GM21390 (cell line): ENCODE measurements at regions not wholly inside any gene's neighbourhood (a gene's known extent, or its start where the extent isn't known, plus 50 kb on each side); places are given as distances from the start of the nearest gene placed in this dataset.
"Not testable (repeated sequence)": the region's sequence is repeated elsewhere in the genome, so short reads cannot be mapped to it uniquely, and the experiment has no call there.

Source experiments
- ATAC-seq: cut with Tn5 transposase; IDR thresholded peaks from one replicate; pipeline ENCODE4 v1.9.1; 2021; ENCODE audit not compliant: unreplicated experiment

- ATAC-seq: no peak
Observed at GRCh38 chr12:131561051-131561450, 149.8 kb upstream of the SFSWAP start.

- no peak for ATAC-seq
Observed at GRCh38 chr12:131561891-131562684, 148.8 kb upstream of the SFSWAP start.

- not testable (repeated sequence) for ATAC-seq
Observed at GRCh38 chr12:131564138-131564727, 146.7 kb upstream of the SFSWAP start.

- no peak for ATAC-seq
Observed at GRCh38 chr12:131564845-131565244, 146.0 kb upstream of the SFSWAP start.

- ATAC-seq: no peak
Observed at GRCh38 chr12:131565267-131566015, 145.4 kb upstream of the SFSWAP start.

- no peak for ATAC-seq
Observed at GRCh38 chr12:131568336-131568735, 142.6 kb upstream of the SFSWAP start.

- no peak for ATAC-seq
Observed at GRCh38 chr12:131570596-131570995, 140.3 kb upstream of the SFSWAP start.

- no peak for ATAC-seq
Observed at GRCh38 chr12:131571827-131572226, 139.1 kb upstream of the SFSWAP start.

GRCh38 chr12:131572626-131573025 is 138.3 kb upstream of the SFSWAP start:
- ATAC-seq: no peak

GRCh38 chr12:131573631-131574394 is 137.1 kb upstream of the SFSWAP start:
- no peak for ATAC-seq

GRCh38 chr12:131574395-131574771 is 136.5 kb upstream of the SFSWAP start:
- no peak for ATAC-seq

GRCh38 chr12:131575371-131575770 is 135.5 kb upstream of the SFSWAP start:
- ATAC-seq: no peak

- ATAC-seq: not testable (repeated sequence)
Observed at GRCh38 chr12:131576734-131577133, 134.2 kb upstream of the SFSWAP start.

- no peak for ATAC-seq
Observed at GRCh38 chr12:131577766-131578165, 133.1 kb upstream of the SFSWAP start.

GRCh38 chr12:131578828-131579470 is 131.9 kb upstream of the SFSWAP start:
- no peak for ATAC-seq

GRCh38 chr12:131583090-131583712 is 127.7 kb upstream of the SFSWAP start:
- ATAC-seq: no peak

- no peak for ATAC-seq
Observed at GRCh38 chr12:131586269-131586668, 124.6 kb upstream of the SFSWAP start.

GRCh38 chr12:131586761-131587160 is 124.1 kb upstream of the SFSWAP start:
- no peak for ATAC-seq

- ATAC-seq: no peak
Observed at GRCh38 chr12:131587565-131587964, 123.3 kb upstream of the SFSWAP start.

GRCh38 chr12:131589221-131589897 is 121.5 kb upstream of the SFSWAP start:
- ATAC-seq: no peak
